ENCODE measurements at regions not wholly inside any gene's neighbourhood (a gene's known extent, or its start where the extent isn't known, plus 50 kb on each side); places are given as distances from the start of the nearest gene placed in this dataset.

DNA sequence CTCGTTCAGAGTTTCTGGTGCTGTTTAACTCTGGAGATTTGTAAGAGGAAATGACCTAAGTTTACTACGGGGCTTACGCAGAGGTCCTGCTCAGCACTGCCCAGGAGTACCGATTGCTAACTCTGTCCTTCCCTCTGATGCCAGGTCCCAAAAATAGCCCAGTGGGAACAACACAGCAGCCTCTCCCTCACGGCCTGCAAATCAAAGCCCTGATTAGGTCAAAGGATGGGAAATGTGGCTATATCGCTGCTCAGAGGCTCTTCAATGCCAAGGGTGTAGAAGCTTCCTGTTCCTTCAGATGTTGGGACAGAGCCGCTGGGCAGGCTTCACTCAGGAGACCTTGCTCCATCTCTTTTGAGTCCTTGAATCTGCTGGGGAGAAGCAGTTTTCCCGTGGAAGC lies 174.2 kb upstream of the KCNJ16 start:
- CTCF ChIA-PET: no interaction called here
- no peak for DNase-seq (ENCODE audit: low spot score)
- H3K27ac ChIP-seq: no peak overlapping the region
- POLR2A ChIA-PET (ENCODE audit: low non-redundant PET): no interaction called here
- TF ChIP-seq, protein P1, sequence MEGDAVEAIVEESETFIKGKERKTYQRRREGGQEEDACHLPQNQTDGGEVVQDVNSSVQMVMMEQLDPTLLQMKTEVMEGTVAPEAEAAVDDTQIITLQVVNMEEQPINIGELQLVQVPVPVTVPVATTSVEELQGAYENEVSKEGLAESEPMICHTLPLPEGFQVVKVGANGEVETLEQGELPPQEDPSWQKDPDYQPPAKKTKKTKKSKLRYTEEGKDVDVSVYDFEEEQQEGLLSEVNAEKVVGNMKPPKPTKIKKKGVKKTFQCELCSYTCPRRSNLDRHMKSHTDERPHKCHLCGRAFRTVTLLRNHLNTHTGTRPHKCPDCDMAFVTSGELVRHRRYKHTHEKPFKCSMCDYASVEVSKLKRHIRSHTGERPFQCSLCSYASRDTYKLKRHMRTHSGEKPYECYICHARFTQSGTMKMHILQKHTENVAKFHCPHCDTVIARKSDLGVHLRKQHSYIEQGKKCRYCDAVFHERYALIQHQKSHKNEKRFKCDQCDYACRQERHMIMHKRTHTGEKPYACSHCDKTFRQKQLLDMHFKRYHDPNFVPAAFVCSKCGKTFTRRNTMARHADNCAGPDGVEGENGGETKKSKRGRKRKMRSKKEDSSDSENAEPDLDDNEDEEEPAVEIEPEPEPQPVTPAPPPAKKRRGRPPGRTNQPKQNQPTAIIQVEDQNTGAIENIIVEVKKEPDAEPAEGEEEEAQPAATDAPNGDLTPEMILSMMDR (conservative IDR thresholded peaks at IDR 0.05; ENCODE audit: low read depth): no peak

DNA sequence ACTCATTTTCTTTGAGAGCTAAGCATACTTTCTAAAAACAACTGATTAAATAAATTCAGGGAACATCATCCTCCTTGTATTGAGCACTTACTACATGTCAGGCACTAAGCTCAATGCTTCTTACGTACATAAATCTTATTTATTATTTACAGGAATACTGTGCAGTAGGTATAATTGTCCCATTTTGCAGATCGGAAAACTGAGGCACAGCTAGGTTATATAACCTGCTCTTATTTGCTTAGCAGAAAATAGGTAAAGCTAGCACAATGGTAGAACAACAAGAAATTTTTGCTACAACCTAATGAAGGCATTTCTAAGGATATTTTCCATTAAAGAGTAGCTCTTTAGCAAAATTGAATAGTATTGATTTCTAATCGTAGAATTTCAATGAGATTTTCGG lies 168.7 kb upstream of the KCNJ16 start:
- TF ChIP-seq, protein P1 (conservative IDR thresholded peaks at IDR 0.05; ENCODE audit: low read depth): no peak
- H3K27ac ChIP-seq: no peak overlapping the region
- DNase-seq (ENCODE audit: low spot score): no peak
- POLR2A ChIA-PET (ENCODE audit: low non-redundant PET): no interaction called here
- CTCF ChIA-PET: no interaction called here

DNA sequence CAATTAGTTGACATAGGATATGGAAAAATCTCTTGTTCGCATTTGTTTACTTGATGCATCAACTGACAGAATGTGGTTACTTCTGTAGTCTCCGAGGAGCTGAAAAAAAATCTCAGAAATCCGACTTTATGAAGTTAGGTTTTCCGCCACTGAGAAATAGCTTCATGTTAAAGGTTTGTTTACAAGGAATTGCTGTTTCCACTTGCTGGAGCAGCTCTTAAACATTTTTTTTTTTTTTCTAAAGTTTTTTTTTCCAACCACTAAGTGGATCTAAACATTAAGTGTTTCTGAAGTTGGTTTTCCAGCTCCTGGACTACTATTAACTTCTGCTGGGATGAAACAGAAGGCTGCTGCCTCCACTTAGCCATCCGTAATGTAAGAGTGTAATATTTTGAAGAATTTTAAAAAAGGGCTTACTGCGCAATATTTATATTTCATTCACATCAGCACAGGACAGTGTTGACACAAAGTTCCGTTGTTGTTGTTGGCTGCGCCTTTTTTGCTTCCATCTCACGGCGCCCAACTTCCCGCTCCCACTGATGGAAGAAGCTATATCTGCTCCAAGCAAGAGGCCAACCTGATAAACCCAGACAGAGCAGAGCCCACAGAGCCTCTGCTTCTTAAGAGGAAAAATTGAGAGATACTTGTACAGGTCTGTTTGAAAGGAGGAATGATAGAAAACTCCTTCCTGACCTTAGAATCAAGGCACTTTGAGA lies 167.7 kb upstream of the KCNJ16 start:
- no peak overlapping the region for H3K27ac ChIP-seq
- TF ChIP-seq, protein P1 (conservative IDR thresholded peaks at IDR 0.05; ENCODE audit: low read depth): no peak
- ChIA-PET POLR2A (ENCODE audit: low non-redundant PET) (no interaction called here), CTCF (interaction anchor here (0.6 kb wide), 1 partner anchor 948 kb away, joined by 3 read pairs; no protein-coding TSS in a partner anchor)
- no peak for DNase-seq (ENCODE audit: low spot score)

DNA sequence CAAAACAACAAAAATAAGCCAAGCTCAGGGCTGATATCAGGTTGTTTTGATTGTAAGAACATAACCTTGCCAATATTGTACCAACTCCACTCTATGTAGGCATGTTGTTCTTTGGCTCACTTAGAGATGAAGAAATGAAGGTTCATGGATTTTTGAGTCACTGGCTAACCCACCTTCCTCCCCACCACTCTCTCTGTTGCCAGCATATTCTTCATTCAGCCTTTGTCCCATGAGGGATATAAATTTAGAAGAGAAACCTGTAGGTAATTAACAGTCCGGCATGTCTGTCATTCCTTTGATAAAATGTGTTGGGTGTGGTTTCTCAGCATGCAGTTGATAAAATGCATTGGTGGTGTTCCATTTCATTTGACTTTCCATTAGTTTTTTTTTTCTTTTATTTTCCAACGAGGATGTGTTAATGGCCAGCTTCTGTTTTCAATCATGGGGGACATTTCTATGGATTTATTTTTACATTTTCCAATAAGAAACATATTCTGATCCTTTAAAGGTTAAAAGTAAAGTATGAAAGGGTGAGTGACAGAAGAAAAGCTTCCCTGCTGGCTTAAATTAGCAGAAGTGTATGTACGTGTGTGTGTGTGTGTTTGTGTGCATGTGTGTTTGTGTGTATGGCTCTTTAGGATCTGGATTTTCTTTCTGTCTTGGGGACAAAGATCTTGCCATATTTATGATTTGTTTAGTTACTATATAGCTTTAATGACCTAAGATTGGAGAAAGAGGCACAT lies 166.2 kb upstream of the KCNJ16 start:
- TF ChIP-seq, protein P1 (conservative IDR thresholded peaks at IDR 0.05; ENCODE audit: low read depth): no peak
- DNase-seq (ENCODE audit: low spot score): no peak
- POLR2A ChIA-PET (ENCODE audit: low non-redundant PET): no interaction called here
- CTCF ChIA-PET: no interaction called here
- no peak overlapping the region for H3K27ac ChIP-seq

DNA sequence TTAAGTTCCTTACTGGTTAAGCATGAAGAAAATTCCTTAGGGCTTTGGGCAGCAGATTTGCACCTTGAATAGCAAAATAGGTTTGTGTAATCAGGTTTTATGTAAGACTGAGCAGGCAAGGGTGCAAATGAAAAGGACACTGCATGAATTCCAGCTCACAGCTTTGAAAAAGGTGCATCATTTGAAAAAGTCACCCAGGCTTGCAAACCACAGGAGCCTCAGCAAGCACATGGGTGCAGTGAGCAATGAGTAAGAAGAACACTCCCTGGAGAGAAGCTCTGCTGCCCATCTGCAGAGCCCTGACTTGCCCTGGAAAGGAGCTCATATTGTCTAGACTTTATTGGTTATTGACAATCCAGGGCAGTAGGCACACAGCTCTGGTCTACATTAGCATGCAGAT lies 165.6 kb upstream of the KCNJ16 start:
- POLR2A ChIA-PET (ENCODE audit: low non-redundant PET): no interaction called here
- TF ChIP-seq, protein P1 (conservative IDR thresholded peaks at IDR 0.05; ENCODE audit: low read depth): no peak
- CTCF ChIA-PET: no interaction called here
- no peak overlapping the region for H3K27ac ChIP-seq
- no peak for DNase-seq (ENCODE audit: low spot score)

DNA sequence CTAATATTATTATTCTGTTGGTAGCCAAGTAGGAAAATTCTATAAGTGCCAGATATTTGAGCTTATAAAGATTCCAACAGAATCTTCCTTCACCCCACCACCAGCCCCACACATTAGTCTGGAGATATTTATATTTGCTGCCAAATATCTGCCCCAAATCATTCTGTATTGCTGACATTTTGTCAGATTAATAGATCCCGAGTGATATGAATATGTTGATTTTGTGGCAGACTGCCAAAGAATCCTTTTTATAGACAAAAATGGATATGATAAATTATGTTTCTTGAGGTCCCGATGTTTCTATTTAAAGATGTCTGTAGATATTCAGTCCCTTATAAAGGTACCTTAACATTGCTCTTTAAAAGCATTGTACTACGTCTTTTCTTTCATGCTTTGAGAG lies 162.2 kb upstream of the KCNJ16 start:
- no peak for DNase-seq (ENCODE audit: low spot score)
- no peak overlapping the region for H3K27ac ChIP-seq
- ChIA-PET CTCF (no interaction called here), POLR2A (ENCODE audit: low non-redundant PET) (no interaction called here)
- TF ChIP-seq, protein P1 (conservative IDR thresholded peaks at IDR 0.05; ENCODE audit: low read depth): no peak

Measured in RWPE1 (cell line).